HepG2 (cell line): ENCODE measurements at regions not wholly inside any gene's neighbourhood (a gene's known extent, or its start where the extent isn't known, plus 50 kb on each side); places are given as distances from the start of the nearest gene placed in this dataset.

Source experiments
- CREB1 ChIP-seq, 2 experiments: fragments of 450-650 bp in 1 of 2; IDR thresholded peaks; 2 replicates each; pipeline ENCODE4 v1.6.1; 2016 to 2017; ENCODE audit warnings: control low read depth in 1 of 2, mild to moderate bottlenecking in 1 of 2, missing compliant biosample characterization in 1 of 2, missing genetic modification characterization in 1 of 2
- ELF3 ChIP-seq: IDR thresholded peaks from 2 replicates; pipeline ENCODE4 v1.6.1; 2016; ENCODE audit warnings: missing genetic modification reagents, missing compliant biosample characterization
- EP300 ChIP-seq, 3 experiments: sonication (generic) in 1 of 3; formaldehyde crosslinking in 1 of 3; IDR thresholded peaks; 2 replicates each; pipeline versions ENCODE4 v1.5.1 to v1.6.1; 2011 to 2020; ENCODE audit warnings: low read depth in 2 of 3, low read length in 2 of 3, borderline replicate concordance in 1 of 3, improper control_type of control experiment in 1 of 3, mild to moderate bottlenecking in 1 of 3, missing genetic modification reagents in 1 of 3, moderate library complexity in 1 of 3
- FLYWCH1 ChIP-seq: sonication (generic); formaldehyde crosslinking; IDR thresholded peaks from 2 replicates; pipeline ENCODE4 v1.8.1; 2023; ENCODE audit warnings: mild to moderate bottlenecking, missing genetic modification reagents
- HDAC1 ChIP-seq: sonication (generic); formaldehyde crosslinking; IDR thresholded peaks from 2 replicates; pipeline ENCODE4 v1.5.1; 2020; ENCODE audit warnings: mild to moderate bottlenecking, missing genetic modification reagents
- JUND ChIP-seq: sonication (generic); formaldehyde crosslinking; IDR thresholded peaks from 2 replicates; pipeline ENCODE4 v1.8.0; 2022; ENCODE audit warnings: mild to moderate bottlenecking, missing genetic modification reagents
- KLF16 ChIP-seq, 2 experiments: sonication (generic) in 1 of 2; formaldehyde crosslinking in 1 of 2; IDR thresholded peaks; 2 replicates each; pipeline versions ENCODE4 v1.6.1 to v1.8.0; 2016 to 2023; ENCODE audit warnings: missing genetic modification reagents in 2 of 2, missing compliant biosample characterization in 1 of 2
- NFYB ChIP-seq: sonication (generic); formaldehyde crosslinking; IDR thresholded peaks from 2 replicates; pipeline ENCODE4 v1.4.0; 2020; ENCODE audit warnings: missing genetic modification reagents
- RFXAP ChIP-seq: sonication (generic); formaldehyde crosslinking; IDR thresholded peaks from 2 replicates; pipeline ENCODE4 v1.4.0; 2020; ENCODE audit warnings: missing genetic modification reagents, borderline replicate concordance
- TARDBP ChIP-seq: sonication (generic); formaldehyde crosslinking; IDR thresholded peaks from 2 replicates; pipeline ENCODE4 v1.8.0; 2022; ENCODE audit warnings: mild to moderate bottlenecking, missing genetic modification reagents
- ZNF329 ChIP-seq: sonication (generic); formaldehyde crosslinking; IDR thresholded peaks from 2 replicates; pipeline ENCODE4 v1.9.0; 2021; ENCODE audit warnings: low read depth, mild to moderate bottlenecking, missing genetic modification reagents
- ZNF34 ChIP-seq: sonication (generic); formaldehyde crosslinking; IDR thresholded peaks from 2 replicates; pipeline ENCODE4 v1.4.0; 2020; ENCODE audit warnings: mild to moderate bottlenecking, missing genetic modification reagents, borderline replicate concordance
- ZNF367 ChIP-seq: sonication (generic); formaldehyde crosslinking; IDR thresholded peaks from 2 replicates; pipeline ENCODE4 v1.4.0; 2020; ENCODE audit warnings: missing genetic modification reagents, borderline replicate concordance
- ZNF446 ChIP-seq: sonication (generic); formaldehyde crosslinking; IDR thresholded peaks from 2 replicates; pipeline ENCODE4 v1.5.0; 2020; ENCODE audit warnings: mild to moderate bottlenecking, missing genetic modification reagents
- ZNF598 ChIP-seq: sonication (generic); formaldehyde crosslinking; IDR thresholded peaks from 2 replicates; pipeline ENCODE4 v1.5.1; 2020; ENCODE audit warnings: mild to moderate bottlenecking, missing genetic modification reagents, borderline replicate concordance
- ZNF639 ChIP-seq: conservative IDR thresholded peaks from 2 replicates; pipeline ENCODE4 v1.6.1; 2018; ENCODE audit warnings: missing genetic modification reagents
- ZNF660 ChIP-seq: sonication (generic); formaldehyde crosslinking; IDR thresholded peaks from 2 replicates; pipeline ENCODE4 v1.5.1; 2020; ENCODE audit warnings: mild to moderate bottlenecking, low read depth, missing genetic modification reagents, borderline replicate concordance
- ZNF720 ChIP-seq: sonication (generic); formaldehyde crosslinking; IDR thresholded peaks from 2 replicates; pipeline ENCODE4 v1.4.0; 2020; ENCODE audit warnings: missing genetic modification reagents
- TF ChIP-seq, protein P1 (sequence below): sonication (generic); formaldehyde crosslinking; conservative IDR thresholded peaks from 2 replicates; pipeline ENCODE4 v1.4.0; 2020; ENCODE audit warnings: missing genetic modification reagents
- TF ChIP-seq, protein P2 (sequence below): sonication (generic); formaldehyde crosslinking; IDR thresholded peaks from 2 replicates; pipeline ENCODE4 v1.8.0; 2022; ENCODE audit warnings: mild to moderate bottlenecking, missing genetic modification reagents, moderate library complexity
- TF ChIP-seq, protein P3 (sequence below): IDR thresholded peaks from 2 replicates; pipeline ENCODE4 v1.6.1; 2016; ENCODE audit warnings: missing compliant biosample characterization, missing genetic modification reagents, borderline replicate concordance

DNA sequence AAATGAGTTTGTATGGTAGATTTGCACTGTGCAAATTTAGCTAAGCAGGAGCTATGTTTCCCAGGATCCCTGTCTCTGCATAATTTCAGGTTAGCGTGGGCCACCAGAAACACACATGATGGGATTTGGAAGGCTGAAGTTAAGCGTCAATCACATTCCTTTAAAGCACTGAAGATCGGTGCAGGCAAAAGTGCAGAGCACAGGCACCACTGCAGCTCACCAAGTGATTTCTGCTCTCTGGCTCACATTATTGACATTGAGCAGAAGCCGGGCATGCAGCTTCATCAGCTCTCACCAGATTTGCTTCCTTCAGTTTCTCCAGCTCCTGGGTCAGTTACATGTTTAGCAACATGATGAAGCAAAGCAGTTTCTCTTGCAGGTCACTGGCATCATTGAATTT lies 256.4 kb upstream of the TGFBR2 start (continued):
- TF ChIP-seq KLF16 (CRISPR knock-in tag; IDR thresholded peaks at IDR 0.05), result 0 out of 4 replicates have a peak, but pooled peaks of 1 of the 2 experiments have one; percentile 13
- TF ChIP-seq ZNF660, result no peak
- TF ChIP-seq ELF3, result peak; percentile 27; the same call in 1 of the 2 replicates
- TF ChIP-seq, protein P1, sequence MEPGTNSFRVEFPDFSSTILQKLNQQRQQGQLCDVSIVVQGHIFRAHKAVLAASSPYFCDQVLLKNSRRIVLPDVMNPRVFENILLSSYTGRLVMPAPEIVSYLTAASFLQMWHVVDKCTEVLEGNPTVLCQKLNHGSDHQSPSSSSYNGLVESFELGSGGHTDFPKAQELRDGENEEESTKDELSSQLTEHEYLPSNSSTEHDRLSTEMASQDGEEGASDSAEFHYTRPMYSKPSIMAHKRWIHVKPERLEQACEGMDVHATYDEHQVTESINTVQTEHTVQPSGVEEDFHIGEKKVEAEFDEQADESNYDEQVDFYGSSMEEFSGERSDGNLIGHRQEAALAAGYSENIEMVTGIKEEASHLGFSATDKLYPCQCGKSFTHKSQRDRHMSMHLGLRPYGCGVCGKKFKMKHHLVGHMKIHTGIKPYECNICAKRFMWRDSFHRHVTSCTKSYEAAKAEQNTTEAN (CRISPR knock-in tag), result no peak
- TF ChIP-seq, protein P2, sequence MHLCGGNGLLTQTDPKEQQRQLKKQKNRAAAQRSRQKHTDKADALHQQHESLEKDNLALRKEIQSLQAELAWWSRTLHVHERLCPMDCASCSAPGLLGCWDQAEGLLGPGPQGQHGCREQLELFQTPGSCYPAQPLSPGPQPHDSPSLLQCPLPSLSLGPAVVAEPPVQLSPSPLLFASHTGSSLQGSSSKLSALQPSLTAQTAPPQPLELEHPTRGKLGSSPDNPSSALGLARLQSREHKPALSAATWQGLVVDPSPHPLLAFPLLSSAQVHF (CRISPR knock-in tag), result no peak
- TF ChIP-seq ZNF367 (CRISPR knock-in tag), result no peak
- no peak for TF ChIP-seq NFYB
- no peak for TF ChIP-seq ZNF720 (CRISPR knock-in tag)
- no peak for TF ChIP-seq ZNF34 (CRISPR knock-in tag)
- TF ChIP-seq CREB1 (IDR thresholded peaks at IDR 0.05), result no peak
- no peak for TF ChIP-seq CREB1 (CRISPR knock-in tag; IDR thresholded peaks at IDR 0.05)
- no peak for TF ChIP-seq ZNF598
- TF ChIP-seq, protein P3, sequence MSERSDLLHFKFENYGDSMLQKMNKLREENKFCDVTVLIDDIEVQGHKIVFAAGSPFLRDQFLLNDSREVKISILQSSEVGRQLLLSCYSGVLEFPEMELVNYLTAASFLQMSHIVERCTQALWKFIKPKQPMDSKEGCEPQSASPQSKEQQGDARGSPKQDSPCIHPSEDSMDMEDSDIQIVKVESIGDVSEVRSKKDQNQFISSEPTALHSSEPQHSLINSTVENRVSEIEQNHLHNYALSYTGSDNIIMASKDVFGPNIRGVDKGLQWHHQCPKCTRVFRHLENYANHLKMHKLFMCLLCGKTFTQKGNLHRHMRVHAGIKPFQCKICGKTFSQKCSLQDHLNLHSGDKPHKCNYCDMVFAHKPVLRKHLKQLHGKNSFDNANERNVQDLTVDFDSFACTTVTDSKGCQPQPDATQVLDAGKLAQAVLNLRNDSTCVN (CRISPR knock-in tag), result no peak
- no peak for TF ChIP-seq ZNF446 (CRISPR knock-in tag)
- 0 out of 2 replicates have a peak, but pooled peaks have one; percentile 8 for TF ChIP-seq RFXAP
- TF ChIP-seq ZNF639 (CRISPR knock-in tag), result no peak
- TF ChIP-seq FLYWCH1 (CRISPR knock-in tag), result no peak
- TF ChIP-seq ZNF329 (CRISPR knock-in tag), result no peak
- no peak for TF ChIP-seq JUND
- no peak for TF ChIP-seq HDAC1 (CRISPR knock-in tag)
- TF ChIP-seq TARDBP, result no peak
- no peak for TF ChIP-seq EP300 (IDR thresholded peaks at IDR 0.05; ENCODE audit: low read depth in 2 of 2, low read length in 2 of 2)
- no peak for TF ChIP-seq EP300 (CRISPR knock-in tag; IDR thresholded peaks at IDR 0.05; ENCODE audit: borderline replicate concordance)
